WTC11 (cell line): ENCODE measurements at regions not wholly inside any gene's neighbourhood (a gene's known extent, or its start where the extent isn't known, plus 50 kb on each side); places are given as distances from the start of the nearest gene placed in this dataset.

Experiments
- CTCF ChIP-seq: fragments of 200-600 bp; IDR thresholded peaks from 2 replicates; pipeline ENCODE4 v1.8.0; 2022; ENCODE audit warnings: antibody characterized with exemption
- E2F1 ChIP-seq: sonication (generic); formaldehyde crosslinking; IDR thresholded peaks from 2 replicates; pipeline ENCODE4 v1.8.0; 2022; ENCODE audit warnings: mild to moderate bottlenecking, missing genetic modification reagents
- E2F4 ChIP-seq: sonication (generic); formaldehyde crosslinking; IDR thresholded peaks from 2 replicates; pipeline ENCODE4 v1.8.1; 2022; ENCODE audit warnings: low read depth, mild to moderate bottlenecking, moderate library complexity, missing genetic modification reagents, borderline replicate concordance
- ELF4 ChIP-seq: sonication (generic); formaldehyde crosslinking; IDR thresholded peaks from 2 replicates; pipeline ENCODE4 v1.8.1; 2022; ENCODE audit warnings: low read depth, mild to moderate bottlenecking, moderate library complexity, missing genetic modification reagents
- GABPB1 ChIP-seq: sonication (generic); formaldehyde crosslinking; IDR thresholded peaks from 2 replicates; pipeline ENCODE4 v1.8.1; 2023; ENCODE audit warnings: mild to moderate bottlenecking, missing genetic modification reagents
- MAX ChIP-seq: sonication (generic); formaldehyde crosslinking; IDR thresholded peaks from 2 replicates; pipeline ENCODE4 v1.8.0; 2022; ENCODE audit warnings: mild to moderate bottlenecking, missing genetic modification reagents
- TP53 ChIP-seq: sonication (generic); formaldehyde crosslinking; IDR thresholded peaks from 2 replicates; pipeline ENCODE4 v1.8.1; 2023; ENCODE audit warnings: mild to moderate bottlenecking, missing genetic modification reagents
- ZNF138 ChIP-seq: sonication (generic); formaldehyde crosslinking; conservative IDR thresholded peaks from 2 replicates; pipeline ENCODE4 v1.8.1; 2022; ENCODE audit warnings: mild to moderate bottlenecking, moderate library complexity, missing genetic modification reagents
- ZNF423 ChIP-seq: fragments of 250-450 bp; sonication (Bioruptor Pico); IDR thresholded peaks from 2 replicates; pipeline ENCODE4 v2.1.2; 2022; ENCODE audit warnings: mild to moderate bottlenecking, moderate library complexity
- ZNF671 ChIP-seq: fragments of 250-450 bp; sonication (Bioruptor Pico); IDR thresholded peaks from 2 replicates; pipeline ENCODE4 v1.8.0; 2021; ENCODE audit warnings: mild to moderate bottlenecking

- TF ChIP-seq ELF4 (CRISPR knock-in tag) = no peak
- TF ChIP-seq ZNF671 (CRISPR knock-in tag) = no peak
- no peak for TF ChIP-seq GABPB1 (CRISPR knock-in tag)
- TF ChIP-seq E2F1 (CRISPR knock-in tag) = no peak
- TF ChIP-seq E2F4 = no peak
- no peak for TF ChIP-seq ZNF423 (CRISPR knock-in tag)
- no peak for TF ChIP-seq ZNF138 (CRISPR knock-in tag)
- no peak for TF ChIP-seq MAX (CRISPR knock-in tag)
- no peak for TF ChIP-seq CTCF
- no peak for TF ChIP-seq TP53
Measured at GRCh38 chr12:116465856-116466255, 93.3 kb upstream of the MAP1LC3B2 start.
